ENCODE measurements at regions not wholly inside any gene's neighbourhood (a gene's known extent, or its start where the extent isn't known, plus 50 kb on each side); places are given as distances from the start of the nearest gene placed in this dataset.

DNA sequence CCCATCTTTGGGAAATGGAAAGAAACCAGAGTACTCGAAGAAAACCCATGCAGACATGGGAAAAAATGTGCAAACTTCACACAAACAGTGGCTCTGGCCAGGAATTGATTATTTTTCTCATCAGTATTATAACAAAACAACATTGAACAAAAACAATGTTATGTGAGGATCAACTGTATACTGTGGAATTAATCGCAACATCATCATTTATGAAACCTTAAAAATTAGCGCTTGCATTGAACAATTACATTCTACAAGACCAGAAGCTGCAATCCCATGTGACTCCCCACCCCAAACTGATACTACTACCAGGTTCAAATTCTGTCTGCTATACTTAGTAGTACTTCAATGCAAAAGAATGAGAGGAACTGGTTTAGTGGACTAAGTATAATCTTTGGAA, 390.7 kb upstream of the PIK3R1 start:
- Histone ChIP-seq H3K4me2 (ENCODE audit: control insufficient read depth, extremely low read depth, insufficient read depth, low read depth, low read length) (no peak overlapping the region), H3K4me3 (ENCODE audit: control insufficient read depth in 2 of 3, extremely low read depth in 1 of 3, insufficient read depth in 2 of 3, low read depth in 1 of 3, low read length in 3 of 3) (no peak overlapping the region), H3K79me2 (ENCODE audit: control insufficient read depth, insufficient read depth, low read length) (no peaks in the 10 kb centered on the region), H3K9ac (ENCODE audit: control insufficient read depth, extremely low read depth, insufficient read depth, low read length) (no peak overlapping the region), H2AFZ (ENCODE audit: control insufficient read depth, low read length) (no peak overlapping the region), H3K36me3 (ENCODE audit: control insufficient read depth in 2 of 2, extremely low read depth in 1 of 2, insufficient read depth in 2 of 2, low read length in 2 of 2) (no peaks in the 10 kb centered on the region), H3K27me3 (ENCODE audit: control insufficient read depth, extremely low read depth, insufficient read depth, low read length) (no peaks in the 10 kb centered on the region), H3K4me1 (ENCODE audit: control insufficient read depth, extremely low read depth, insufficient read depth, low read length) (no peaks in the 10 kb centered on the region), H3K27ac (ENCODE audit: control insufficient read depth, insufficient read depth, low read length) (no peak overlapping the region), H3K9me3 (ENCODE audit: control insufficient read depth, low read depth, low read length) (no peaks in the 10 kb centered on the region), H4K20me1 (ENCODE audit: control insufficient read depth, extremely low read depth, insufficient read depth, low read length) (no peaks in the 10 kb centered on the region), H3K9me1 (ENCODE audit: control insufficient read depth, extremely low read depth, insufficient read depth, low read length) (no peaks in the 10 kb centered on the region)
- TF ChIP-seq EZH2 (IDR thresholded peaks at IDR 0.05; ENCODE audit: low read length), result no peak
- TF ChIP-seq, protein P1, sequence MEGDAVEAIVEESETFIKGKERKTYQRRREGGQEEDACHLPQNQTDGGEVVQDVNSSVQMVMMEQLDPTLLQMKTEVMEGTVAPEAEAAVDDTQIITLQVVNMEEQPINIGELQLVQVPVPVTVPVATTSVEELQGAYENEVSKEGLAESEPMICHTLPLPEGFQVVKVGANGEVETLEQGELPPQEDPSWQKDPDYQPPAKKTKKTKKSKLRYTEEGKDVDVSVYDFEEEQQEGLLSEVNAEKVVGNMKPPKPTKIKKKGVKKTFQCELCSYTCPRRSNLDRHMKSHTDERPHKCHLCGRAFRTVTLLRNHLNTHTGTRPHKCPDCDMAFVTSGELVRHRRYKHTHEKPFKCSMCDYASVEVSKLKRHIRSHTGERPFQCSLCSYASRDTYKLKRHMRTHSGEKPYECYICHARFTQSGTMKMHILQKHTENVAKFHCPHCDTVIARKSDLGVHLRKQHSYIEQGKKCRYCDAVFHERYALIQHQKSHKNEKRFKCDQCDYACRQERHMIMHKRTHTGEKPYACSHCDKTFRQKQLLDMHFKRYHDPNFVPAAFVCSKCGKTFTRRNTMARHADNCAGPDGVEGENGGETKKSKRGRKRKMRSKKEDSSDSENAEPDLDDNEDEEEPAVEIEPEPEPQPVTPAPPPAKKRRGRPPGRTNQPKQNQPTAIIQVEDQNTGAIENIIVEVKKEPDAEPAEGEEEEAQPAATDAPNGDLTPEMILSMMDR (optimal IDR thresholded peaks at IDR 0.05 in 1 of 3, IDR thresholded peaks at IDR 0.05 in 1 of 3, conservative IDR thresholded peaks at IDR 0.05 in 1 of 3; ENCODE audit: extremely low read depth in 1 of 3, insufficient read depth in 2 of 3, low read length in 3 of 3), result no peak
- DNase-seq (ENCODE audit: low read depth, low spot score), result no peak
- FAIRE-seq, result no peak
- dilution Hi-C loops (cut with MboI; ENCODE audit: extremely low pct_ligation_motif_present, low sequenced_read_pairs), result no loop called here

DNA sequence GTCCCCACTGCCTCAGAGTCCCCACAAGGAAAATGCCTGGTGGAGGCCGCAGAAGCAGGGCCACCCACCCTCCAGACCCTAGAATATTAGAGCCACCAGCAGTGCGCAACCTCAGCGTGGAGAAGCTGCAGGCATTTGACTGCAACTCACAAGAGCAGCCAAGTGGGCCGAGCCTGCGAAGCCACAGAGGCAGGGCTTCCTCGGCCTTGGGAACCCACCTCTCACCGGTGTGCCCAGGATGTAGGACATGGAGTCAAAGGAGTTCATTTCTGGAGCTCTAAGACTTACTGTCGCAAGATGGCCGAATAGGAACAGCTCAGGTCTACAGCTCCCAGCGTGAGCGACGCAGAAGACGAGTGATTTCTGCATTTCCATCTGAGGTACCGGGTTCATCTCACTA, 397.9 kb upstream of the PIK3R1 start:
- H3K4me3 ChIP-seq (ENCODE audit: control insufficient read depth in 2 of 3, extremely low read depth in 1 of 3, insufficient read depth in 2 of 3, low read depth in 1 of 3, low read length in 3 of 3), result no peak overlapping the region
- no peak overlapping the region for H3K9ac ChIP-seq (ENCODE audit: control insufficient read depth, extremely low read depth, insufficient read depth, low read length)
- no peak overlapping the region for H3K4me2 ChIP-seq (ENCODE audit: control insufficient read depth, extremely low read depth, insufficient read depth, low read depth, low read length)
- H3K27me3 ChIP-seq (ENCODE audit: control insufficient read depth, extremely low read depth, insufficient read depth, low read length), result no peaks in the 10 kb centered on the region
- no peaks in the 10 kb centered on the region for H4K20me1 ChIP-seq (ENCODE audit: control insufficient read depth, extremely low read depth, insufficient read depth, low read length)
- DNase-seq (ENCODE audit: low read depth, low spot score) (no peak), FAIRE-seq (no peak)
- H3K4me1 ChIP-seq (ENCODE audit: control insufficient read depth, extremely low read depth, insufficient read depth, low read length), result peaks cover 14% of the 10 kb centered on the region
- dilution Hi-C loops (cut with MboI; ENCODE audit: extremely low pct_ligation_motif_present, low sequenced_read_pairs), result no loop called here
- H3K79me2 ChIP-seq (ENCODE audit: control insufficient read depth, insufficient read depth, low read length), result no peaks in the 10 kb centered on the region
- H3K36me3 ChIP-seq (ENCODE audit: control insufficient read depth in 2 of 2, extremely low read depth in 1 of 2, insufficient read depth in 2 of 2, low read length in 2 of 2), result no peaks in the 10 kb centered on the region
- H3K27ac ChIP-seq (ENCODE audit: control insufficient read depth, insufficient read depth, low read length), result no peak overlapping the region
- TF ChIP-seq EZH2 (IDR thresholded peaks at IDR 0.05; ENCODE audit: low read length), result no peak
- TF ChIP-seq, protein P1 (optimal IDR thresholded peaks at IDR 0.05 in 1 of 3, IDR thresholded peaks at IDR 0.05 in 1 of 3, conservative IDR thresholded peaks at IDR 0.05 in 1 of 3; ENCODE audit: extremely low read depth in 1 of 3, insufficient read depth in 2 of 3, low read length in 3 of 3), result no peak
- H3K9me3 ChIP-seq (ENCODE audit: control insufficient read depth, low read depth, low read length), result no peaks in the 10 kb centered on the region
- H2AFZ ChIP-seq (ENCODE audit: control insufficient read depth, low read length), result no peak overlapping the region
- peaks cover 3% of the 10 kb centered on the region for H3K9me1 ChIP-seq (ENCODE audit: control insufficient read depth, extremely low read depth, insufficient read depth, low read length)
